Stimulated activated CD8-positive, alpha-beta memory T cell treated with anti-CD3 and anti-CD28 coated beads, Interleukin-4, amount 100 ng/mL, for 1 hour (primary cell): ENCODE measurements at regions not wholly inside any gene's neighbourhood (a gene's known extent, or its start where the extent isn't known, plus 50 kb on each side); places are given as distances from the start of the nearest gene placed in this dataset.
A peak's percentile ranks its signal among the peaks of the same experiment; 100 is the strongest.

Experiments used
- DNase-seq, 2 donors: peaks; one replicate each; pipeline ENCODE4 v3.0.0-alpha.2; 2020; ENCODE audit warnings: low read depth in 2 of 2, low spot score in 1 of 2

GRCh38 chr16:89027281-89027680 lies 50.3 kb upstream of the CBFA2T3 start:
- DNase-seq = no peak

- DNase-seq = peak in 1 of 2 donors; percentile 21
These were observed 55.0 kb upstream of the CBFA2T3 start for GRCh38 chr16:89031715-89032659.

DNA sequence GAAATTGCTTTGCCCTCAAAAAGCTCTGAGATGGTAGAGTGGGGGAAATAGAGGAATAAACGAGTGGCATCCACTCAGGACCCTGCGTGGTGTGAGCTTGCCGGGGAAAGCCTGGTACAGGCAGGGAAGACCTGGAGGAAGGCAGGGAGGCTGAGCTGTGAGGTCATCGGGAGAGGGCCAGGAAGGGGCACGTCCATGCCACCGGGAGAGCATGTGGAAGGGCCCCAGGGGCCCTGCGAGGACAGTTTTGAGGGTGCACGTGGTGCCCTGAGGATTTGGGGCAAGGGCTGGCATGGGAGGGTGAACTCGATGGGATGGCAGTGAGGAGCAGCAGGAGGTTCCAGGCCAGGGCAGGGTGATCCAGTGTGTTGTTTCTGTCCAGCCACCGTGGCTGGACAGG lies 56.3 kb upstream of the CBFA2T3 start:
- no peak for DNase-seq

DNA sequence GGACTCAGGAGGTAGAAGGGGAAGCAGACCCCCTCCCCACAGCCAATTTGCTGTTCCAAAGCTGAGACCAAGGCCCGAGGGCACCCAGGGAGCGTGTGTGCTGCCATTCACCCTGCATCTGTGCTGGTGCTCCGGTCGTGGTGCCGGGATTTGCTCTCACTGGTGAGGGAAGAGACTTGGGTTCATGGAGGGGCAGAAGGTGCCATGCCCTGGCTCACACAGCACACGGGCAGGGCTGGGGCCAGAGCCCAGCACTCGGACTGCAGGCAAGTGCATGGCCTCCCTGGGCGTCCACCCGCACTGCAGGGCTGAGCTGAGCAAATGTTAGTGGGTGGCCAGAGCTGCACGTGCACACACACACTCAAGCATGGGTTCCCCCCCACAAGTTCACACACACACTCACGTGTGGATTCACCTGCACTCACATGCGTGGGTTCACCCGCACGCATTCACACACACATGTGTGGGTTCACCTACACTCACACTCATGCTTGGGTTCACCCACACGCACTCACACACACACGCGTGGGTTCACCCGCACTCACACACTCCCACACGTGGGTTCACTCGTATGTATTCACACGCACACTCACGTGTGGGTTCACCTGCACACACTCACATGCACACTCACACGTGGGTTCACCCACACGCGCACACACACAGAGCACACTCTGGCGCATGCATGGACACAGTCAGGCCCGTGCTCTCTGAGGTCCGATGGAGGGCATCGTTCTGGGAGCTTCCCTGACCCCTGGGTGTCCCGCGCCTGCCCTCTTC lies 57.0 kb upstream of the CBFA2T3 start:
- DNase-seq = no peak

DNA sequence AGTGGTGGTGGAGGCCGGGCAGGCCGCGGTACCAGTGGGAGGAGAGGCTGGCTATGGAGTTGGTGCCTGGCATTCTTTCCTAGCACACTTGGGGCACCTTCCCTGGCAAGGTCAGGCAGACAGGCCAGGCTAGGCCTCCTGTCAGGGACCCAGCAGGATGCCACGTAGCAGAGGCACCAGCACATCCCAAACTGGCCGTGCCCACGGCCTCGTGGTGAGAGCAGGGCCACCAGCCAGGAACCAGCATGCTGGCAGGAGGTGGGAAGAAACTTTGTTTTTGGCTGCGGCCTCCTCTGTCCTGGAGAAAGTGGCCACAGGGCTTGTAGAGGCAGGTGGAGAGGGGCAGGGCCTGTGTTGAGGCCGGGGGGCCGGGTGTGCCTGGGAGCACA lies 57.6 kb upstream of the CBFA2T3 start:
- no peak for DNase-seq

- no peak for DNase-seq
These were observed 58.1 kb upstream of the CBFA2T3 start for GRCh38 chr16:89034971-89035668.

DNA sequence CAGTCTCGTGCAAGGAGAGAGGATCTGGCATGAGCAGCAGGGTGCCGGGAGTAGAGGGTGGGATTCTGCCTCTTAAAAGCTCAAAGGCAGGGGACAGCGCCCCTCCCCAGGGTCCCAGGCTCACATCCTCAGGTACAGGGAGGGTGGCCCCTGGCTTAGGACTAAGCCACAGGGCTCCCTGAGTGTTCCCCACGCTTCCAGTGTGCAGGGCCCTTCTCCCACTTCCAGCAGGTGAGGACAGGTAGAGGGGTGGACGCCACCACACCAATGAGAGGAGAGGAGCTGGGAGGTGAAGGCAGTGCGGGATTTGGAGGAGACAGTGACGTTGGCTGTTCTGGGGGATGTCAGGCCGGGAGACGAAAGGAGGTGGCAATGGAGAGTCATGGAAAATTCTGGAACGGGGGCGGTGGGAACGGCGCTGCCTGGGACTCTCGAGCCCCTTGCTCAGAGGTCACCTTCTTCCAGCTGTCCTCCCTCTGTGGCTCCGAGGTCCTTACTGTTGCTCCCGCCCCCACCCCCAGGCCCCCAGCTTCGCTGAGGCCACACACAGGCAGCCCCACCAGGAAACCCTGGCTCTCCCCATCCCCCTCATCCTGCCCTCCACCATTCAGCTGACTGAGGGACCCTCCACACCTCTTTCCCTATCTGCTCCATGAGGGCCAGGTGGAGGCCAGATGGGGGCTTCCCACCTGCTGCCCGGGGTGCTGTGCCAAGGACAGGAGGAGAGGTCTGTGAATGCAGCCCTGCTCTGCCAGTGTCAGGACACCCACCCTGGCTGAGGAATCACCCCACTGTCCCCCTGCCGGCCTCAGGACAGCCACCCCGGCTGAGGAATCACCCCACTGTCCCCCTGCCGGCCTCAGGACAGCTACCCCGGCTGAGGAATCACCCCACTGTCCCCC lies 57.7 kb upstream of the ACSF3 start:
- no peak for DNase-seq

- DNase-seq = no peak
These were observed 56.9 kb upstream of the ACSF3 start for GRCh38 chr16:89036776-89037175.

- no peak for DNase-seq
These were observed 56.1 kb upstream of the ACSF3 start for GRCh38 chr16:89037261-89038152.

DNA sequence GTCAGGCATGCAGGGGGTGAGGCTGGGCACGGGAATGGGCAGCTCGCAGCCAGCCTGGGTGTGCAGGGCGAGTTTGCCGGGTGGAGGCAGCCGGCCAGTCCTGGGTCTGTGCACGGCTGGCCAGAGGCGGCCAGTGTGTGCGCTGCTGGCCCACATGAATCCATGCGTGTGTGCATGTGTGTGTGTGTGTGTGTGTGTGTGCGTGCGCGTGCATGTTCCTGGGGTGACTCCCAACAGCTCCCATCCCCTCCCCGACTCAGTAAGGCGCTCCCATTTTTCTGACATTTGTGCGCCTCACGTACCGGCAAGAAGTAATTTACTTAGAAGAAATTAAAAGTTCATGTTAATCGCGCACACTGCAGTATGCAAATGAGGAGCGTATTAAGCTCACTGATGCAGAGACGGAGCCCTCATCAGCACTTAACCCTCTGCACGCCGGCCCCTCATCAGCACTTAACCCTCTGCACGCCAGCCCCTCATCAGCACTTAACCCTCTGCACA lies 55.4 kb upstream of the ACSF3 start:
- no peak for DNase-seq

- no peak for DNase-seq
These were observed 54.6 kb upstream of the ACSF3 start for GRCh38 chr16:89038811-89039735.

- no peak for DNase-seq
These were observed 53.9 kb upstream of the ACSF3 start for GRCh38 chr16:89039756-89040155.

- no peak for DNase-seq
These were observed 53.3 kb upstream of the ACSF3 start for GRCh38 chr16:89040391-89040790.

- no peak for DNase-seq
These were observed 52.6 kb upstream of the ACSF3 start for GRCh38 chr16:89040861-89041570.

DNA sequence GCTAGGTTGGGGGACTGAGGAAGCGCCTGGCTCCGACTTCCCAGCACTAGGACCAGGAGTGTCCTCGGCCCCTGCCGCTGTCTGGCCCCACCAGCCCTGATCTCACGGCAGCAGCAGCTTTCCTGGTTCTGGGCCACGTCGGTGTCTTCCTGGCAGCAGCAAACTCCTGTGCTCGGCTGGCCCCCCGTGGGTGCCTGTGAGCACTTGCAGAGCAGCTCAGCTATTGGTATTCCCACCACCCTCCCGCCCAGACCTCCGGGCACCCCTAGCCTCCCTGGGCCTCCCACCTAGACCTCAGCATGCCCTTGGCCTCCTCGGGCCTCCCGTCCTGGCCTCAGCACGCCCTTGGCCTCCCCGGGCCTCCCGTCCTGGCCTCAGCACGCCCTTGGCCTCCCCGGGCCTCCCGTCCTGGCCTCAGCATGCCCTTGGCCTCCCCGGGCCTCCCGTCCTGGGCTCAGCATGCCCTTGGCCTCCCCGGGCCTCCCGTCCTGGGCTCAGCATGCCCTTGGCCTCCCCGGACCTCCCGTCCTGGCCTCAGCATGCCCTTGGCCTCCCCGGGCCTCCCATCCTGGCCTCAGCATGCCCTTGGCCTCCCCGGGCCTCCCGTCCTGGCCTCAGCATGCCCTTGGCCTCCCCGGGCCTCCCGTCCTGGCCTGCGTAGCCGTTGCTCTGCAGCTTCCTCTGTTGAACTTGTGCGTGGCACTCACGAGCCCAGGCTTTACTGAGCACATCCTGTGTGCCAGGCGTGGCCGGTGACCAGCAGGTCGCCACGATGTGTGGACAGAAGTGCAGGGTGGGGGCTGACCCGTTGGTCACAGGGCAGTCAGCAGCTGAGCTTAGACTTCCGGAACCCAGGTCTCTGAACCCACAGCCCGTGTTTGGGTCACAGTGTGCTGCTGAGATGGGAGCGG lies 51.8 kb upstream of the ACSF3 start:
- DNase-seq = no peak

- DNase-seq = no peak
These were observed 50.7 kb upstream of the ACSF3 start for GRCh38 chr16:89042711-89043551.
